H9 (cell line): ENCODE measurements at regions not wholly inside any gene's neighbourhood (a gene's known extent, or its start where the extent isn't known, plus 50 kb on each side); places are given as distances from the start of the nearest gene placed in this dataset.

Source experiments
- DNase-seq: peaks from one replicate; pipeline ENCODE4 v3.0.0-alpha.2; 2017
- H2AFZ ChIP-seq: one replicate; pipeline ENCODE4 v1.6.1; 2013; ENCODE audit warnings: mild to moderate bottlenecking, low read length, control low read depth, moderate library complexity
- H2AK5ac ChIP-seq: 2 replicates; pipeline ENCODE4 v1.6.1; 2013; ENCODE audit warnings: low read length, control low read depth, mixed read lengths; ENCODE audit not compliant: insufficient read length
- H2BK120ac ChIP-seq: one replicate; pipeline ENCODE4 v1.6.1; 2013; ENCODE audit warnings: low read depth, mild to moderate bottlenecking, low read length, control low read depth, inconsistent platforms; ENCODE audit not compliant: poor library complexity, severe bottlenecking
- H2BK12ac ChIP-seq: 2 replicates; pipeline ENCODE4 v1.6.1; 2013; ENCODE audit warnings: low read length, control low read depth, mixed read lengths, low read depth; ENCODE audit not compliant: insufficient read length
- H2BK15ac ChIP-seq: 2 replicates; pipeline ENCODE4 v1.6.1; 2013; ENCODE audit warnings: low read depth, low read length, control low read depth
- H2BK20ac ChIP-seq: one replicate; pipeline ENCODE4 v1.6.1; 2013; ENCODE audit warnings: low read depth, mild to moderate bottlenecking, low read length, control low read depth, inconsistent platforms; ENCODE audit not compliant: poor library complexity, severe bottlenecking
- H2BK5ac ChIP-seq: 2 replicates; pipeline ENCODE4 v1.6.1; 2013; ENCODE audit warnings: low read length, control low read depth, mixed read lengths; ENCODE audit not compliant: insufficient read length
- H3K14ac ChIP-seq: 2 replicates; pipeline ENCODE4 v1.6.1; 2013; ENCODE audit warnings: low read length, control low read depth; ENCODE audit not compliant: insufficient read depth
- H3K18ac ChIP-seq: 2 replicates; pipeline ENCODE4 v1.6.1; 2013; ENCODE audit warnings: low read depth, mild to moderate bottlenecking, mixed read lengths, low read length, control low read depth; ENCODE audit not compliant: insufficient read length
- H3K23ac ChIP-seq: 2 replicates; pipeline ENCODE4 v1.6.1; 2013; ENCODE audit warnings: low read length, control low read depth, mixed read lengths, low read depth; ENCODE audit not compliant: insufficient read length
- H3K23me2 ChIP-seq: 2 replicates; pipeline ENCODE4 v1.6.1; 2013; ENCODE audit warnings: low read depth, mild to moderate bottlenecking, mixed read lengths, low read length, control low read depth; ENCODE audit not compliant: insufficient read length, poor library complexity, severe bottlenecking
- H3K27ac ChIP-seq: 2 replicates; pipeline ENCODE4 v1.5.1; 2013; ENCODE audit warnings: low read length, control low read depth, mixed read lengths, low read depth; ENCODE audit not compliant: insufficient read length
- H3K27me3 ChIP-seq: 2 replicates; pipeline ENCODE4 v1.6.1; 2013; ENCODE audit warnings: low read length, control low read depth, inconsistent platforms; ENCODE audit not compliant: insufficient read depth
- H3K4ac ChIP-seq: 2 replicates; pipeline ENCODE4 v1.6.1; 2013; ENCODE audit warnings: low read depth, mild to moderate bottlenecking, control low read depth, inconsistent platforms, low read length, moderate library complexity
- H3K4me1 ChIP-seq: 2 replicates; pipeline ENCODE4 v1.6.1; 2013; ENCODE audit warnings: low read length, control low read depth, inconsistent platforms; ENCODE audit not compliant: insufficient read depth
- H3K4me2 ChIP-seq: 2 replicates; pipeline ENCODE4 v1.6.1; 2013; ENCODE audit warnings: low read length, control low read depth, mixed read lengths; ENCODE audit not compliant: insufficient read length, insufficient read depth
- H3K56ac ChIP-seq: 2 replicates; pipeline ENCODE4 v1.6.1; 2013; ENCODE audit warnings: low read depth, mild to moderate bottlenecking, mixed read lengths, low read length, control low read depth; ENCODE audit not compliant: insufficient read length
- H3K79me1 ChIP-seq: 2 replicates; pipeline ENCODE4 v1.6.1; 2013; ENCODE audit warnings: low read depth, mild to moderate bottlenecking, moderate library complexity, low read length, control low read depth, inconsistent platforms; ENCODE audit not compliant: insufficient read depth, poor library complexity, severe bottlenecking
- H3K79me2 ChIP-seq: 2 replicates; pipeline ENCODE4 v1.6.1; 2013; ENCODE audit warnings: low read length, control low read depth, inconsistent platforms; ENCODE audit not compliant: insufficient read depth
- H3K9ac ChIP-seq: 2 replicates; pipeline ENCODE4 v1.6.1; 2013; ENCODE audit warnings: low read length, control low read depth, mixed read lengths; ENCODE audit not compliant: insufficient read length; ENCODE audit errors: extremely low read depth
- H3K9me3 ChIP-seq: one replicate; pipeline ENCODE4 v1.6.1; 2013; ENCODE audit warnings: low read depth, low read length, inconsistent platforms; ENCODE audit not compliant: control insufficient read depth
- H3T11ph ChIP-seq: one replicate; pipeline ENCODE4 v1.6.1; 2013; ENCODE audit warnings: mild to moderate bottlenecking, low read length, control low read depth, inconsistent platforms
- H4K20me1 ChIP-seq: one replicate; pipeline ENCODE4 v1.6.1; 2013; ENCODE audit not compliant: control insufficient read depth, insufficient read length, insufficient read depth
- H4K5ac ChIP-seq: 2 replicates; pipeline ENCODE4 v1.6.1; 2013; ENCODE audit warnings: low read depth, mild to moderate bottlenecking, mixed read lengths, low read length, control low read depth; ENCODE audit not compliant: insufficient read length
- H4K8ac ChIP-seq: replicated peaks from 2 replicates; pipeline ENCODE4 v1.6.1; 2013; ENCODE audit warnings: low read length, control low read depth, mixed read lengths, low read depth; ENCODE audit not compliant: insufficient read length
- H4K91ac ChIP-seq: 2 replicates; pipeline ENCODE4 v1.6.1; 2013; ENCODE audit warnings: low read depth, mild to moderate bottlenecking, moderate library complexity, mixed read lengths, low read length, control low read depth; ENCODE audit not compliant: insufficient read length
- H3K27ac Mint-ChIP-seq, 3 experiments: 2 replicates in 2 of 3; 3 replicates in 1 of 3; pipeline ENCODE4 v1.8.0; 2020 to 2021; ENCODE audit warnings: mixed read lengths in 3 of 3, mild to moderate bottlenecking in 1 of 3, moderate library complexity in 1 of 3
- H3K27me3 Mint-ChIP-seq: 2 replicates; pipeline ENCODE4 v1.8.0; 2021; ENCODE audit warnings: low read depth, mild to moderate bottlenecking, moderate library complexity, mixed read lengths
- H3K36me3 Mint-ChIP-seq, 3 experiments: 2 replicates in 2 of 3; 3 replicates in 1 of 3; pipeline ENCODE4 v1.8.0; 2020 to 2021; ENCODE audit warnings: low read depth in 3 of 3, mixed read lengths in 3 of 3; ENCODE audit not compliant: insufficient read depth in 1 of 3
- H3K4me1 Mint-ChIP-seq, 2 experiments: 2 replicates each; pipeline ENCODE4 v1.8.0; 2020; ENCODE audit warnings: mixed read lengths in 2 of 2
- H3K4me3 Mint-ChIP-seq, 2 experiments: 2 replicates in 1 of 2; 3 replicates in 1 of 2; pipeline ENCODE4 v1.8.0; 2020 to 2021; ENCODE audit warnings: mild to moderate bottlenecking in 2 of 2, mixed read lengths in 2 of 2, moderate library complexity in 1 of 2
- H3K9me3 Mint-ChIP-seq, 2 experiments: 2 replicates in 1 of 2; 3 replicates in 1 of 2; pipeline ENCODE4 v1.8.0; 2020; ENCODE audit warnings: mild to moderate bottlenecking in 2 of 2, mixed read lengths in 2 of 2, moderate library complexity in 1 of 2
- CTCF ChIP-seq: fragments of 200-600 bp; sonication (generic); conservative IDR thresholded peaks from 3 replicates; pipeline ENCODE4 v1.8.0; 2021; ENCODE audit warnings: antibody characterized with exemption, mild to moderate bottlenecking
- WGBS: extraction: QIAGEN DNeasy Blood & Tissue Kit; methylation state at CpG from one replicate; pipeline ENCODE4 v1.1.7; 2013; ENCODE audit warnings: missing lambda C conversion rate, low lambda C conversion rate, mixed read lengths; ENCODE audit not compliant: insufficient read length; ENCODE audit errors: extremely low coverage; 5-methylcytosine and 5-hydroxymethylcytosine counted together

- Histone ChIP-seq H4K8ac (no peak overlapping the region), H3K4ac (no peak overlapping the region), H4K91ac (no peak overlapping the region), H3K18ac (no peak overlapping the region), H3K27ac (no peak overlapping the region), H3K27me3 (no peaks in the 10 kb centered on the region), H2BK12ac (no peak overlapping the region), H3K4me2 (no peak overlapping the region), H3K14ac (no peak overlapping the region), H3K9me3 (no peaks in the 10 kb centered on the region), H2BK5ac (no peak overlapping the region), H4K5ac (no peak overlapping the region), H3K23me2 (no peaks in the 10 kb centered on the region), H2AFZ (no peak overlapping the region), H2BK120ac (no peak overlapping the region), H4K20me1 (no peaks in the 10 kb centered on the region), H2BK20ac (no peak overlapping the region), H3T11ph (no peak overlapping the region), H3K23ac (no peak overlapping the region), H3K9ac (no peak overlapping the region), H3K79me1 (no peaks in the 10 kb centered on the region), H2BK15ac (no peak overlapping the region), H3K56ac (no peak overlapping the region), H2AK5ac (no peak overlapping the region), H3K79me2 (no peaks in the 10 kb centered on the region), H3K4me1 (no peaks in the 10 kb centered on the region)
- no CpG with 5 or more reads among the region's 1 CpG for WGBS
- Mint-ChIP-seq H3K27ac (no peak overlapping the region), H3K36me3 (peaks cover 0 to 7% (median 2%) of the 10 kb centered on the region in 3 experiments; a peak in 2 of 7 replicates), H3K4me3 (no peak overlapping the region), H3K27me3 (no peaks in the 10 kb centered on the region), H3K9me3 (peaks cover 0 to 6% of the 10 kb centered on the region in 2 experiments; a peak in 2 of 5 replicates), H3K4me1 (peaks cover 0 to 8% of the 10 kb centered on the region in 2 experiments; a peak in 1 of 4 replicates)
- no peak for DNase-seq
- no peak for TF ChIP-seq CTCF
Observed at GRCh38 chr4:180483036-180483435, 1760.2 kb upstream of the TENM3 start.
